ENCODE measurements at regions not wholly inside any gene's neighbourhood (a gene's known extent, or its start where the extent isn't known, plus 50 kb on each side); places are given as distances from the start of the nearest gene placed in this dataset.

GRCh38 chr13:111908361-111908760, 158.6 kb upstream of the SOX1 start:
- H3K4me3 Mint-ChIP-seq: no peak overlapping the region
- no peaks in the 10 kb centered on the region for H3K36me3 Mint-ChIP-seq
- H3K9me3 Mint-ChIP-seq: no peaks in the 10 kb centered on the region
- DNase-seq (ENCODE audit: low spot score in 2 of 2, unreplicated experiment in 2 of 2): peak in 1 of 2 experiments; percentile 19
- no peak overlapping the region for H3K27ac Mint-ChIP-seq
- H3K27me3 Mint-ChIP-seq (ENCODE audit: low read depth): peaks cover 53% of the 10 kb centered on the region
- TF ChIP-seq CTCF (IDR thresholded peaks at IDR 0.05; ENCODE audit: unreplicated experiment): no peak
- peaks cover 1% of the 10 kb centered on the region for H3K4me1 Mint-ChIP-seq

GRCh38 chr13:111908981-111909380, 158.0 kb upstream of the SOX1 start:
- Mint-ChIP-seq H3K27ac (no peak overlapping the region), H3K9me3 (no peaks in the 10 kb centered on the region)
- no peak for DNase-seq (ENCODE audit: low spot score in 2 of 2, unreplicated experiment in 2 of 2)

GRCh38 chr13:111909501-111909900, 157.4 kb upstream of the SOX1 start:
- no peak overlapping the region for H3K4me3 Mint-ChIP-seq
- DNase-seq (ENCODE audit: low spot score in 2 of 2, unreplicated experiment in 2 of 2): peak in 1 of 2 experiments; percentile 21
- H3K36me3 Mint-ChIP-seq: no peaks in the 10 kb centered on the region
- H3K27me3 Mint-ChIP-seq (ENCODE audit: low read depth): peaks cover 51% of the 10 kb centered on the region
- TF ChIP-seq CTCF (IDR thresholded peaks at IDR 0.05; ENCODE audit: unreplicated experiment): no peak
- no peak overlapping the region for H3K27ac Mint-ChIP-seq
- peaks cover 6% of the 10 kb centered on the region for H3K4me1 Mint-ChIP-seq
- H3K9me3 Mint-ChIP-seq: no peaks in the 10 kb centered on the region

More at GRCh38 chr13:111908981-111909380, 158.0 kb upstream of the SOX1 start:
- H3K36me3 Mint-ChIP-seq: no peaks in the 10 kb centered on the region
- no peak for TF ChIP-seq CTCF (IDR thresholded peaks at IDR 0.05; ENCODE audit: unreplicated experiment)
- peaks cover 6% of the 10 kb centered on the region for H3K4me1 Mint-ChIP-seq
- no peak overlapping the region for H3K4me3 Mint-ChIP-seq
- peaks cover 53% of the 10 kb centered on the region for H3K27me3 Mint-ChIP-seq (ENCODE audit: low read depth)

GRCh38 chr13:111909971-111910671, 156.8 kb upstream of the SOX1 start:
- H3K27ac Mint-ChIP-seq: no peak overlapping the region
- DNase-seq (ENCODE audit: low spot score in 2 of 2, unreplicated experiment in 2 of 2): peak in 1 of 2 experiments; percentile 34

GRCh38 chr13:111911121-111911720, 155.7 kb upstream of the SOX1 start:
- Mint-ChIP-seq H3K36me3 (no peaks in the 10 kb centered on the region), H3K27me3 (ENCODE audit: low read depth) (peaks cover 48% of the 10 kb centered on the region), H3K27ac (no peak overlapping the region), H3K4me1 (peaks cover 6% of the 10 kb centered on the region), H3K4me3 (no peak overlapping the region), H3K9me3 (no peaks in the 10 kb centered on the region)
- peak in 1 of 2 experiments; percentile 25 for DNase-seq (ENCODE audit: low spot score in 2 of 2, unreplicated experiment in 2 of 2)
- TF ChIP-seq CTCF (IDR thresholded peaks at IDR 0.05; ENCODE audit: unreplicated experiment): no peak

More at GRCh38 chr13:111909971-111910671, 156.8 kb upstream of the SOX1 start:
- Mint-ChIP-seq H3K4me1 (peaks cover 6% of the 10 kb centered on the region), H3K4me3 (no peak overlapping the region), H3K9me3 (no peaks in the 10 kb centered on the region), H3K27me3 (ENCODE audit: low read depth) (peaks cover 51% of the 10 kb centered on the region), H3K36me3 (no peaks in the 10 kb centered on the region)
- no peak for TF ChIP-seq CTCF (IDR thresholded peaks at IDR 0.05; ENCODE audit: unreplicated experiment)
